IPS-15b (cell line): ENCODE measurements at regions not wholly inside any gene's neighbourhood (a gene's known extent, or its start where the extent isn't known, plus 50 kb on each side); places are given as distances from the start of the nearest gene placed in this dataset.

Source experiments
- H3K27me3 ChIP-seq: one replicate; pipeline ENCODE4 v1.6.1; 2013; ENCODE audit warnings: low read length; ENCODE audit not compliant: control insufficient read depth, insufficient read depth
- H3K36me3 ChIP-seq: one replicate; pipeline ENCODE4 v1.6.1; 2013; ENCODE audit warnings: low read length; ENCODE audit not compliant: control insufficient read depth, insufficient read depth
- H3K4me1 ChIP-seq: one replicate; pipeline ENCODE4 v1.6.1; 2013; ENCODE audit warnings: mild to moderate bottlenecking, low read length; ENCODE audit not compliant: control insufficient read depth, insufficient read depth
- H3K4me3 ChIP-seq: one replicate; pipeline ENCODE4 v1.5.1; 2013; ENCODE audit warnings: low read depth, low read length
- H3K9ac ChIP-seq: one replicate; pipeline ENCODE4 v1.6.1; 2013; ENCODE audit warnings: low read depth, mild to moderate bottlenecking, low read length
- H3K9me3 ChIP-seq: one replicate; pipeline ENCODE4 v1.6.1; 2013; ENCODE audit warnings: mild to moderate bottlenecking, low read length; ENCODE audit not compliant: control insufficient read depth, insufficient read depth

DNA sequence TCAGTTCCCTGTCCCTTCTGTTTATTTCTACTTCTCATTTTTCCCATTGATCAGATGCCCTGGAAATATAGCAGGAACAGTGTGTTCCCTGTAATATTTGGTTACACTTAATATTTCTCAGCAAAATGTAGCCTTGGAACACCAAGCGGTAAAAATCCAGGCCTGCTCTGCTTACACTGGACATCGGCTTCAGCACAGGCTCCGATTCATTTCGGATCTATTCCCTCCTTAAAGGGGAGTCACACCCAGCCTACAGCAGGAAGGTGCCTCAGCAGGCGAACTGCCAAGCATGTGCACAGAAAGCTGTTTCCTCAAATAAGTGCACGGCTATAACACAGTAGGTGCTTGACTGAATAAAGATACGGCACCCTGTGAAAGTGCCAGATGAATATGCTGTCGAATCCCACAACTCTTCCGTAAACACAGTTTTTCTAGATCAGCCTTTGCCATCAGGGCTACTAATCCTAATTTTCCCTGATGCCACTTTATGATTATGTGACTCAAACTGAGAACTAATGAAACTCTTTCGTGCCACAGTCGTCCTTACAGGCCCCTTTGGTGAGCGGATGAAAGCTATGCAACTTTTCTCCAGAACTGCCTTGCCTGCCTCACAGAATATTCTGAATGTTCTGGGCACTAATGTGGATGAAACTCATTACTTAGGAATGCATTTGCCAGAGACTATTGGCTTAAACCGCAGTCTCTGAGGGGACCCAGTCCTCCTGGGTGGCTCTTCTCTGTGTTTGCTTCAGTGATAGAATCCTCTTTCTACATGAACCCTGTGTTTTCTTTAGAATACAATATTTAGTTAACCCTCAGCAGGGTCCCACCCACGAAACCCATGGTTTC lies 275.5 kb upstream of the RUNX1 start:
- H3K27me3 ChIP-seq = no peaks in the 10 kb centered on the region
- H3K9me3 ChIP-seq = no peaks in the 10 kb centered on the region
- H3K4me1 ChIP-seq = no peaks in the 10 kb centered on the region
- no peak overlapping the region for H3K9ac ChIP-seq
- no peak overlapping the region for H3K4me3 ChIP-seq
- no peaks in the 10 kb centered on the region for H3K36me3 ChIP-seq

DNA sequence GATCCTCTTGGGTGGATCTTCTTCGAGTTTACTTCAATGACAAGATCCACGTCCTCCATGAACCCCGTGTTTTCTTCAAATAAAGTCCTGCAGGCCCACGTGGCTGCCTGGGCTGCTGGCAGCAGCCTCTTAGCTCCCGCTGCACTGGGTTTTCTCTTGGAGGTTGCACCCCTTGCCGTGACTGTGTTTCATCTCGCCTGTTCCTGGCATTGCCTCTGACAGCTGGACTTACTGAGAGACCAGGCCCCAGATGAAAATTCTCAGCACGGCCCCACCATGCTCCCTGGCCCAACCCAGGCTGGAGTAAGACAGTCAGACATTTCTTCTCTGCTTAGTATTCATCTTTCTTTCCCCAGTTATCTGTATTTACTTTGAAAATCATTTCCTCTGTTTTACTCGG lies 274.8 kb upstream of the RUNX1 start:
- no peak overlapping the region for H3K4me3 ChIP-seq
- no peaks in the 10 kb centered on the region for H3K27me3 ChIP-seq

DNA sequence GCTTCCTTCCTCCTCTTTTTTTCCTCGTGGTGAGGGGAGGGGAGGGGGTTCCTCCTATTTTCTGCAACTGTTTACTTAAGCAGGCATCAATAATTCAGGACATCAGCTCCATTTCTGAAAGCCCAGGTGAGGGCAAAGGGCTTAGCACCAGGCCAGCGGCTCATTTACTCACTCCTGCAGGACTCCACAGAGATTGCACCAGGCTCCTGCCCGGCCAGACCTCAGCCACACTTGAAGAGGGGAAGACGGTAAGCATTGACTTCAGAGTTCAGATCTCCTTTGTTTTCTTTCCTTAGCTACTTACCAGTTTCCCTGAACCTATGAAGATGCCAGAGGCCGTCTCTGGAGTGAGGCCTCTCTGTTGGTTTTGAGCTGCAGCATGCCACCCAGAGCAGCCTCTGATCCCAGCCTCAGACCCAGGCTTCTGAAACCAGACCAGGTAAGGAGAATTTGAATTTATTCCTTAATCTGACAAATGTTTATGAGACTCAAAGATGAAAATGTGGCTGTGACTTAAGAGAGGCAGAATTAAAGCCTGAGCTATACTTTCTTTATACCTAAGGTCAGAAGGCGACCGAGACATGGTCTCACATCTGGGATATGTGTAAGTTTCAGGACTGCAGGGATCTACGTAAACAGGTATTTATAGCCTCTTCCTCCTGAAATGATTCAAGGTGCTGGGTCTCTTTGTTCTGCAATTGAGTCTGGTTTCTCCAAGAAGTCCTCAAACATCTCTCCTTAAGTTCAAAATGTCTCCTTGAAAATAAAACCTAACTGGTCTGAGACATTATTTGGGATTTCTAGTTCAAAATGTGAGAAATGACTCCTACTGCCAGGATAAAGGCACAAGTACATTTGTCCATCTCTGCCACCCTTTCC lies 272.5 kb upstream of the RUNX1 start:
- Histone ChIP-seq H3K36me3 (no peaks in the 10 kb centered on the region), H3K27me3 (no peaks in the 10 kb centered on the region), H3K4me1 (no peaks in the 10 kb centered on the region), H3K9me3 (no peaks in the 10 kb centered on the region), H3K4me3 (no peak overlapping the region), H3K9ac (no peak overlapping the region)

More for the DNA sequence above, 274.8 kb upstream of the RUNX1 start:
- Histone ChIP-seq H3K4me1 (no peaks in the 10 kb centered on the region), H3K36me3 (no peaks in the 10 kb centered on the region), H3K9ac (no peak overlapping the region), H3K9me3 (no peaks in the 10 kb centered on the region)

DNA sequence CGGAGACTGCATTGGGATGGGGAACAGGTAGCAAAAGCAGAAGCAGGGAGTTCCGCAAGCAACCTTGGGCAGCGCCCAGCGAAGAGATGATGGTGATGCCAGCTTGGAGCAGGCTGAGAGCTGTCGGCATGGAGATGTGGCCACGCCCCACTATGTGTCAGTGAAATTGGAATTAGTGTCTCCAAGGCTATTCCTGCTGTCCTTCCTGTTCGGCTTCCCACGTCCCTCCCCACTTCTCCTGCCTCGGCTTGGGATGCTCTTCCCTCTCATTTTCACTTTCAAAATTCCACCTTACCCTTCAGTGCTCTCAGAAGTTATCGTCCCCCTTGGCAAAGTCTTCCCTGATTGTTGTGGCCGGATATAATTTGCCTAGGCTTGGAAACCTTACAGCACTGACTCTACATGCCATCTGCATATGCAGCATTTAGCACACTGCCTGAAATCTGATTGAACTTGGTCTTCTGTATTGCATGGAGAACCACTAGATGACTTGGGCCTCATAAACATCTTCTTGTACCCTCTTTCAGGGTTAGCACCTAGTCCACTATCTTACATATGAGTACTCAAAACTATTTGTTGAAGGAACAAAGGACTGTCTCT lies 270.7 kb upstream of the RUNX1 start:
- Histone ChIP-seq H3K9ac (no peak overlapping the region), H3K4me1 (no peaks in the 10 kb centered on the region), H3K9me3 (no peaks in the 10 kb centered on the region), H3K4me3 (no peak overlapping the region), H3K27me3 (no peaks in the 10 kb centered on the region), H3K36me3 (no peaks in the 10 kb centered on the region)

DNA sequence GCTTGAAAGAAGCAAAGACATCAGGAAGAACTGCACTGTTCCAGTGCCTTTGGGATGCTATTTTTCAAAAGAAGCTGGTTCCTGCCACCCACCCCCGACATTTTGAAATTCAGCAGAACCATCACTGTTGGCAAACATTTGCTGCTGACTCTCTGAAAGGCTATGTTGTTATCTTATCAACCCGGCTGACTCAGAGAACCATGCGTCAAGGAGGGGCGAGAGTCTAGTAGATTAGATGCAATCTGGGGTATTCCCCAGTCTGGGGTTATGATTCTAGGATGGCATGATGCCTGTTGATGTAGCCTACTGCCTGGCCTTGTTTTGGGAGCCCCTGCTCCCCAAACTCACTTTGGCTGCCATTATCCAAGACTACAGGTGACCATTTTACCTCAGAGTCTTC lies 267.8 kb upstream of the RUNX1 start:
- Histone ChIP-seq H3K4me3 (no peak overlapping the region), H3K27me3 (no peaks in the 10 kb centered on the region), H3K9ac (no peak overlapping the region), H3K9me3 (no peaks in the 10 kb centered on the region), H3K4me1 (no peaks in the 10 kb centered on the region), H3K36me3 (no peaks in the 10 kb centered on the region)

DNA sequence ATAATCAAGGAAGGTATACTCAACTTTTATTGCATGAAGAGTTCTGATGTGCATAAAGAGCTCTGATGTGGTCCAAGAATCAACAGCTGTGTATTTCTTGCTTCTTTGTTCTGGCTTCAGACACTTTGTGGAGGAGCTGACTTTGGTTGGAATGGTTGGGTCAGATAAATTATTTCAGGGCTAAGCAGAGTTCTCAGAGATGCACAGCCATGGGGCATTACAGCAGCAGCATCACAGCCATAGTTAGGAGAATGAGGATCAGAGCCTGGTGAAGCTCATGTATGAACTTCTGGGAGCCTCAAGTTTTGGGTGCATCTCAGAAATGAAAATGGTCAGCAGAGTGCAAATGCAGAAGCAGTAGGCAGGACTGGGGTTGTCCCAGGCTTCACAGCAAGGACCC lies 267.4 kb upstream of the RUNX1 start:
- H3K9ac ChIP-seq = no peak overlapping the region
- no peaks in the 10 kb centered on the region for H3K4me1 ChIP-seq
- H3K36me3 ChIP-seq = no peaks in the 10 kb centered on the region
- no peaks in the 10 kb centered on the region for H3K9me3 ChIP-seq
- H3K27me3 ChIP-seq = no peaks in the 10 kb centered on the region
- H3K4me3 ChIP-seq = no peak overlapping the region

DNA sequence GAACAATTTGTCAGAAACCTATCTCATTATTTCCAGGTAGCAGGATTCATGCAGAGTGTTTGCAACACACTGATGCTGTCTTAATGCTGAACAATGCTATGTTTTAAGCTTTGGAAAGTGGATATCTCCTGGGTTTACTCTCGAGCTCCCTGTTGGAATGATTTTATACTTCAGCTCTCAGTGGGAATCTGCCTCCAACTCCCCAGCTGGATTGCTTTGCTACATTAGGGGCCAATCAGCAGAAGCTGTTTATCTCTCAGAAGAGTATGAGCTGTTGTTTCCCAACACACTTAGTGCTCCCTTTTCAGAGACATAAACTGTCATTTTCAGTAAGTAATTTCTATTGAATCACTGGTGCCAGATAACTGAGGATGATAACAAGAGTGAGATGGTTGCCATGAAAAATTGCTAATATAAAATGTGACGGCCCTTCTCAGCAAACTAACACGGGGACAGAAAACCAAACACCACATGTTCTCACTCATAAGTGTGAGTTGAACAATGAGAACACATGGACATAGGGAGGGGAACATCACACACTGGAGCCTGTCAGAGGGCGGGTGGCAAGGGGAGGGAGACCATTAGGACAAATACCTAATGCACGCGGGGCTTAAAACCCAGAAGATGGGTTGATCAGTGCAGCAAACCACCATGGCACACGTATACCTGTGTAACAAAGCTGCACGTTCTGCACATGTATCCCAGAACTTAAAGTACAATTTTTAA lies 265.9 kb upstream of the RUNX1 start:
- Histone ChIP-seq H3K27me3 (no peaks in the 10 kb centered on the region), H3K36me3 (no peaks in the 10 kb centered on the region), H3K9ac (no peak overlapping the region), H3K4me3 (no peak overlapping the region), H3K9me3 (no peaks in the 10 kb centered on the region), H3K4me1 (no peaks in the 10 kb centered on the region)

DNA sequence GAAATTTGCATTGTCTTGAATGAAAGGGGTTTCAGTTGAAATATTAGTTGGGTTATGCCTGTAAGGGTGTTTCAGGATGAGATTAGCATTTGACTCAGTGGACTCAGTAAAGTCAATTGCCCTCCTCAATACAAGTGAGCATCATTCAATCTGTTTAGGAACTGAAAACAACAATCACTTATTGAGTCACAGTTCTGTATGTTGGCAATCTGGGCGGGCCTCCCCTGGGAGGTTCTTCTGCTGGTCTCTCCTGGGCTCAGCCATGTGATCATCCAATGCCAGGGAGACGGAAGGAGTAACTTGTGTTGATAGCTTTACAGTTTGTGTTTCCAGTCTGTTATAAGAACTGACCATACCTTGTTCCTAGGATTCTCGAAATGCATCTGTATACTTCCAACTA lies 262.9 kb upstream of the RUNX1 start:
- H3K4me1 ChIP-seq = no peaks in the 10 kb centered on the region
- no peaks in the 10 kb centered on the region for H3K27me3 ChIP-seq
- no peak overlapping the region for H3K9ac ChIP-seq
- no peaks in the 10 kb centered on the region for H3K9me3 ChIP-seq
- H3K4me3 ChIP-seq = no peak overlapping the region
- no peaks in the 10 kb centered on the region for H3K36me3 ChIP-seq

DNA sequence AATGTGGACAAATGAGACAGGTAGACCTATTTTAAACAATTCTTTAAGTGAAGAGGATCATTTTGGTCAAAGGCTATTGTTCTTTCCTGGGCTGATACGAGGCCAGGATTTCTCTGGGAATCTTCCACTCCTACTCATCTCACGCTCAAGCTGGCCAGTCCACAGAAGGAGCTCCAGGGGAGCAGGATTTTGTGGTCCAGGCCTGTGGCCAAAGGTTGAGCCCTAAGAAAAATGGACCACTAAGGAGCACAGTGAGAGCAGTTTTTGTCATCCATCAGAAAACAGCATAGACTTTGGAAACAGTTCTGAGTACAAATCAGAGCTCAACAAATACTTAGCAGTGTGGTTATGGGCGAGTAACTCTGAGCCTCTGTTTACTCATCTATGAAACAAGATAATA lies 260.2 kb upstream of the RUNX1 start:
- Histone ChIP-seq H3K36me3 (no peaks in the 10 kb centered on the region), H3K27me3 (no peaks in the 10 kb centered on the region), H3K9ac (no peak overlapping the region), H3K9me3 (no peaks in the 10 kb centered on the region), H3K4me1 (no peaks in the 10 kb centered on the region), H3K4me3 (no peak overlapping the region)

DNA sequence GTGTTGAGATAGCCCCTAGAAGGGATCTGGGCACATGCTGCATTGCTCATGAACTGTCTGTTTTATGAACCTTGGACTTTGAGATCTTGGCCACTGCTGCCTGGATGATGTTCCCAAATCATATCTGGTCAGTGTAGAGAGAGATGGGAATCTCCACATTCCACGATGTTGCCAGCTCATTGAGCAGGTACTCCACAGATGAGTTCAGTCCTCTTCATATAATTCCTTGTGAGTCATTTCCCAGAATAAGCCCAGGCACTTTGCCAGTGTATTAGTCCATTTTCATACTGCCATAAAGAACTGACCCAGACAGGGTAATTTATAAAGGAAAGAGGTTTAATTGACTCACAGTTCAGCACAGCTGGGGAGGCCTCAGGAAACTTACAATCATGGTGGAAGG lies 254.0 kb upstream of the RUNX1 start:
- H3K27me3 ChIP-seq = no peaks in the 10 kb centered on the region
- H3K9me3 ChIP-seq = no peaks in the 10 kb centered on the region

DNA sequence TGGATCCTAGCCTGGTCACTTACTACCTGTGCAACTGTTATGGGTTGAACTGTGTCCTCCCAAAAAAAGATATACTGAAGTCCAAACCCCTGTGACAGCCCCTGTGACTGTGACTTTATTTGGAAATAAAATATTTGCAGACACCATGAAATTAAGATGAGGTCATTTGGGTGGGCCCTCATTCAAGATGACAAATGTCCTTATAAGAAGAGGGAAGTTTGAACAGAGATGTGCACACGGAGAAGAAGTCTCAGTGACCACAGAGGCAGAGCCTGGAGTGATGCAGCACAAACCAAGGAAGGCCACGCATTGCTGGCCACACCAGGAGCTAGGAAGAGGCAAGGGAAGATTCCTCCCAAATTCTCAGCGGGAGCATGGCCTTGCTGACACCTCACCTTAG lies 249.7 kb upstream of the RUNX1 start:
- H3K9ac ChIP-seq = no peak overlapping the region
- H3K27me3 ChIP-seq = no peaks in the 10 kb centered on the region
- peaks cover 5% of the 10 kb centered on the region for H3K4me1 ChIP-seq
- no peaks in the 10 kb centered on the region for H3K9me3 ChIP-seq
- H3K36me3 ChIP-seq = no peaks in the 10 kb centered on the region
- H3K4me3 ChIP-seq = no peak overlapping the region

More for the DNA sequence above, 254.0 kb upstream of the RUNX1 start:
- Histone ChIP-seq H3K9ac (no peak overlapping the region), H3K4me3 (no peak overlapping the region), H3K36me3 (no peaks in the 10 kb centered on the region), H3K4me1 (no peaks in the 10 kb centered on the region)
